ENCODE measurements at regions not wholly inside any gene's neighbourhood (a gene's known extent, or its start where the extent isn't known, plus 50 kb on each side); places are given as distances from the start of the nearest gene placed in this dataset.

DNA sequence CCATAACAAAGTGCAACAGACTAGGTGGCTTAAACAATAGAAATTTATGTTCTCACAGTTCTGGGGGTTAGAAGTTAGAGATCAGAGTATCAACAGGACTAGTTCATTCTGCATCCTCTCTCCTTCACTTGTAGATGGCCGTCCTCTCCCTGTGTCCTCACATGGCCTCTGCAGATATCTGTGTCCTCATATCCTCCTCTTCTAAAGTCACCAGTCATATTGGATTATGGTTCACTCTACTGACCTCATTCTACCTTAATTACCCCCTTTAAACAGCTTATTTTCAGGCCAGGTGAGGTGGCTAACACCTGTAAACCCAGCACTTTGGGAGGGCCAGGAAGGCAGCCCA is 135.1 kb downstream of the RAB38 start:
- TF ChIP-seq ZNF512 (CRISPR knock-in tag; IDR thresholded peaks at IDR 0.05; ENCODE audit: borderline replicate concordance) = no peak
- no peak for TF ChIP-seq JUN (CRISPR knock-in tag; IDR thresholded peaks at IDR 0.05)
- TF ChIP-seq, protein P1, sequence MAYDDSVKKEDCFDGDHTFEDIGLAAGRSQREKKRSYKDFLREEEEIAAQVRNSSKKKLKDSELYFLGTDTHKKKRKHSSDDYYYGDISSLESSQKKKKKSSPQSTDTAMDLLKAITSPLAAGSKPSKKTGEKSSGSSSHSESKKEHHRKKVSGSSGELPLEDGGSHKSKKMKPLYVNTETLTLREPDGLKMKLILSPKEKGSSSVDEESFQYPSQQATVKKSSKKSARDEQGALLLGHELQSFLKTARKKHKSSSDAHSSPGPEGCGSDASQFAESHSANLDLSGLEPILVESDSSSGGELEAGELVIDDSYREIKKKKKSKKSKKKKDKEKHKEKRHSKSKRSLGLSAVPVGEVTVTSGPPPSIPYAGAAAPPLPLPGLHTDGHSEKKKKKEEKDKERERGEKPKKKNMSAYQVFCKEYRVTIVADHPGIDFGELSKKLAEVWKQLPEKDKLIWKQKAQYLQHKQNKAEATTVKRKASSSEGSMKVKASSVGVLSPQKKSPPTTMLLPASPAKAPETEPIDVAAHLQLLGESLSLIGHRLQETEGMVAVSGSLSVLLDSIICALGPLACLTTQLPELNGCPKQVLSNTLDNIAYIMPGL (CRISPR knock-in tag; IDR thresholded peaks at IDR 0.05) = no peak
- TF ChIP-seq, protein P2, sequence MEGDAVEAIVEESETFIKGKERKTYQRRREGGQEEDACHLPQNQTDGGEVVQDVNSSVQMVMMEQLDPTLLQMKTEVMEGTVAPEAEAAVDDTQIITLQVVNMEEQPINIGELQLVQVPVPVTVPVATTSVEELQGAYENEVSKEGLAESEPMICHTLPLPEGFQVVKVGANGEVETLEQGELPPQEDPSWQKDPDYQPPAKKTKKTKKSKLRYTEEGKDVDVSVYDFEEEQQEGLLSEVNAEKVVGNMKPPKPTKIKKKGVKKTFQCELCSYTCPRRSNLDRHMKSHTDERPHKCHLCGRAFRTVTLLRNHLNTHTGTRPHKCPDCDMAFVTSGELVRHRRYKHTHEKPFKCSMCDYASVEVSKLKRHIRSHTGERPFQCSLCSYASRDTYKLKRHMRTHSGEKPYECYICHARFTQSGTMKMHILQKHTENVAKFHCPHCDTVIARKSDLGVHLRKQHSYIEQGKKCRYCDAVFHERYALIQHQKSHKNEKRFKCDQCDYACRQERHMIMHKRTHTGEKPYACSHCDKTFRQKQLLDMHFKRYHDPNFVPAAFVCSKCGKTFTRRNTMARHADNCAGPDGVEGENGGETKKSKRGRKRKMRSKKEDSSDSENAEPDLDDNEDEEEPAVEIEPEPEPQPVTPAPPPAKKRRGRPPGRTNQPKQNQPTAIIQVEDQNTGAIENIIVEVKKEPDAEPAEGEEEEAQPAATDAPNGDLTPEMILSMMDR (IDR thresholded peaks at IDR 0.05) = no peak
- TF ChIP-seq ESRRA (CRISPR knock-in tag; IDR thresholded peaks at IDR 0.05; ENCODE audit: borderline replicate concordance) = no peak
- TF ChIP-seq TEAD4 (CRISPR knock-in tag; IDR thresholded peaks at IDR 0.05) = no peak
- TF ChIP-seq, protein P3, sequence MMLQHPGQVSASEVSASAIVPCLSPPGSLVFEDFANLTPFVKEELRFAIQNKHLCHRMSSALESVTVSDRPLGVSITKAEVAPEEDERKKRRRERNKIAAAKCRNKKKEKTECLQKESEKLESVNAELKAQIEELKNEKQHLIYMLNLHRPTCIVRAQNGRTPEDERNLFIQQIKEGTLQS (CRISPR knock-in tag; conservative IDR thresholded peaks at IDR 0.05) = no peak
- no peak for TF ChIP-seq NFYB (CRISPR knock-in tag; conservative IDR thresholded peaks at IDR 0.05; ENCODE audit: low read depth)
- TF ChIP-seq FOXP1 (CRISPR knock-in tag; IDR thresholded peaks at IDR 0.05; ENCODE audit: borderline replicate concordance) = no peak
- no peak for TF ChIP-seq PRDM15 (CRISPR knock-in tag; IDR thresholded peaks at IDR 0.05)
- TF ChIP-seq SP1 (CRISPR knock-in tag; conservative IDR thresholded peaks at IDR 0.05) = no peak
